Neural progenitor cell (in vitro differentiated cells): ENCODE measurements at regions not wholly inside any gene's neighbourhood (a gene's known extent, or its start where the extent isn't known, plus 50 kb on each side); places are given as distances from the start of the nearest gene placed in this dataset.

Experiments used
- DNase-seq: peaks from one replicate; pipeline ENCODE4 v3.0.0-alpha.2; 2016; ENCODE audit warnings: low spot score
- H2AFZ ChIP-seq: fragments of 200-600 bp; sonication (generic); replicated peaks from 2 replicates; pipeline ENCODE4 v1.6.1; 2016; ENCODE audit warnings: antibody characterized with exemption
- H3F3A ChIP-seq: fragments of 200-600 bp; sonication (generic); 2 replicates; pipeline ENCODE4 v1.6.1; 2016; ENCODE audit warnings: antibody characterized with exemption, low read depth
- H3K27ac ChIP-seq: fragments of 200-600 bp; sonication (generic); 2 replicates; pipeline ENCODE4 v1.5.1; 2016; ENCODE audit warnings: mild to moderate bottlenecking
- H3K27me3 ChIP-seq: fragments of 200-600 bp; sonication (generic); 2 replicates; pipeline ENCODE4 v1.6.1; 2016; ENCODE audit warnings: mild to moderate bottlenecking, moderate library complexity
- H3K36me3 ChIP-seq: fragments of 200-600 bp; sonication (generic); 2 replicates; pipeline ENCODE4 v1.5.1; 2016
- H3K4me1 ChIP-seq: fragments of 200-600 bp; sonication (generic); 2 replicates; pipeline ENCODE4 v1.6.1; 2016; ENCODE audit warnings: mixed run types
- H3K4me2 ChIP-seq: fragments of 200-600 bp; sonication (generic); 2 replicates; pipeline ENCODE4 v1.6.1; 2016
- H3K4me3 ChIP-seq: fragments of 200-600 bp; sonication (generic); 2 replicates; pipeline ENCODE4 v1.5.1; 2016
- H3K79me2 ChIP-seq: fragments of 200-600 bp; sonication (generic); 2 replicates; pipeline ENCODE4 v1.6.1; 2016; ENCODE audit warnings: low read depth
- H3K9ac ChIP-seq: fragments of 200-600 bp; sonication (generic); 2 replicates; pipeline ENCODE4 v1.6.1; 2016
- H3K9me3 ChIP-seq: fragments of 200-600 bp; sonication (generic); 2 replicates; pipeline ENCODE4 v1.5.1; 2016; ENCODE audit warnings: low read depth
- H4K20me1 ChIP-seq: fragments of 200-600 bp; sonication (generic); 2 replicates; pipeline ENCODE4 v1.6.1; 2016; ENCODE audit warnings: low read depth
- H3K27ac Mint-ChIP-seq: 3 replicates; pipeline ENCODE4 v1.8.0; 2021; ENCODE audit warnings: mixed read lengths
- H3K27me3 Mint-ChIP-seq: 2 replicates; pipeline ENCODE4 v1.8.0; 2022; ENCODE audit warnings: low read depth, mild to moderate bottlenecking, inconsistent platforms, moderate library complexity, mixed read lengths; ENCODE audit not compliant: insufficient read depth
- H3K36me3 Mint-ChIP-seq: 3 replicates; pipeline ENCODE4 v1.8.0; 2021; ENCODE audit warnings: mixed read lengths
- H3K4me1 Mint-ChIP-seq: 3 replicates; pipeline ENCODE4 v1.8.0; 2021; ENCODE audit warnings: mixed read lengths
- H3K4me3 Mint-ChIP-seq: 3 replicates; pipeline ENCODE4 v1.8.0; 2021; ENCODE audit warnings: mild to moderate bottlenecking, moderate library complexity, mixed read lengths
- H3K9me3 Mint-ChIP-seq: 3 replicates; pipeline ENCODE4 v1.8.0; 2020; ENCODE audit warnings: mixed read lengths
- EZH2 ChIP-seq: fragments of 200-600 bp; sonication (generic); IDR thresholded peaks from 2 replicates; pipeline ENCODE4 v1.6.1; 2017; ENCODE audit warnings: antibody characterized with exemption, mild to moderate bottlenecking, moderate library complexity
- EZH2phosphoT487 ChIP-seq: fragments of 200-600 bp; sonication (generic); IDR thresholded peaks from 2 replicates; pipeline ENCODE4 v1.6.1; 2017; ENCODE audit warnings: antibody characterized with exemption
- TF ChIP-seq, protein P1 (sequence below): fragments of 200-600 bp; sonication (generic); IDR thresholded peaks from 2 replicates; pipeline ENCODE4 v1.5.1; 2017; ENCODE audit warnings: antibody characterized with exemption, mild to moderate bottlenecking

- H3F3A ChIP-seq = peaks cover 28% of the 10 kb centered on the region
- Mint-ChIP-seq H3K9me3 (no peaks in the 10 kb centered on the region), H3K27ac (no peak overlapping the region), H3K4me1 (peaks cover 45% of the 10 kb centered on the region), H3K27me3 (peaks cover 9% of the 10 kb centered on the region), H3K36me3 (no peaks in the 10 kb centered on the region), H3K4me3 (no peak overlapping the region)
- no peaks in the 10 kb centered on the region for H3K27me3 ChIP-seq
- DNase-seq = no peak
- no peak overlapping the region for H3K27ac ChIP-seq
- TF ChIP-seq EZH2phosphoT487 (no peak), EZH2 (no peak)
- TF ChIP-seq, protein P1, sequence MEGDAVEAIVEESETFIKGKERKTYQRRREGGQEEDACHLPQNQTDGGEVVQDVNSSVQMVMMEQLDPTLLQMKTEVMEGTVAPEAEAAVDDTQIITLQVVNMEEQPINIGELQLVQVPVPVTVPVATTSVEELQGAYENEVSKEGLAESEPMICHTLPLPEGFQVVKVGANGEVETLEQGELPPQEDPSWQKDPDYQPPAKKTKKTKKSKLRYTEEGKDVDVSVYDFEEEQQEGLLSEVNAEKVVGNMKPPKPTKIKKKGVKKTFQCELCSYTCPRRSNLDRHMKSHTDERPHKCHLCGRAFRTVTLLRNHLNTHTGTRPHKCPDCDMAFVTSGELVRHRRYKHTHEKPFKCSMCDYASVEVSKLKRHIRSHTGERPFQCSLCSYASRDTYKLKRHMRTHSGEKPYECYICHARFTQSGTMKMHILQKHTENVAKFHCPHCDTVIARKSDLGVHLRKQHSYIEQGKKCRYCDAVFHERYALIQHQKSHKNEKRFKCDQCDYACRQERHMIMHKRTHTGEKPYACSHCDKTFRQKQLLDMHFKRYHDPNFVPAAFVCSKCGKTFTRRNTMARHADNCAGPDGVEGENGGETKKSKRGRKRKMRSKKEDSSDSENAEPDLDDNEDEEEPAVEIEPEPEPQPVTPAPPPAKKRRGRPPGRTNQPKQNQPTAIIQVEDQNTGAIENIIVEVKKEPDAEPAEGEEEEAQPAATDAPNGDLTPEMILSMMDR = no peak
- peaks cover 47% of the 10 kb centered on the region for H3K4me1 ChIP-seq
- H2AFZ ChIP-seq = no peak overlapping the region
- H3K4me3 ChIP-seq = no peak overlapping the region
- H3K36me3 ChIP-seq = no peaks in the 10 kb centered on the region
- no peaks in the 10 kb centered on the region for H3K9me3 ChIP-seq
- H4K20me1 ChIP-seq = no peaks in the 10 kb centered on the region
- H3K9ac ChIP-seq = no peak overlapping the region
- no peak overlapping the region for H3K4me2 ChIP-seq
- no peaks in the 10 kb centered on the region for H3K79me2 ChIP-seq
Observed at GRCh38 chr16:5509794-5510193, 412.2 kb upstream of the EEF2KMT start.

DNA sequence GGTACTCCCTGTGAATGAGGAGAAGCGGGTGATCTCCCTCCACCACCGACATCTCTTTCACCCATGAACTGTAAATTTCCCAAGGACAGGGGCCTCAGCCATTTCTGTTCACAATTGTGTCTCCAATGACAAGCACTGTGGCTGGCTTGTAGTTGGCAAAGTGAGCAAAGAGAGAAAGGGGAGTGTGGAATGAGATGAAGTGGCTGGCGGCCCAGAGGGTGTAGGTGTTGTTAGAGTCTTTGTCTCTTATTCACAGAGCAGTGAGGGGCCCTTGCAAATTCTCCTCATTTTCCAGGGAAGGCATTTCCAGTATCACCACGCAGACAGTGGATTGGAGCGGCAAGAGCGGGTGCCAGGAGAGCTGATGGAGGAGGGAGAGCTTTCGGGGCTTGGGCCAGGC is 411.7 kb upstream of the EEF2KMT start:
- no peaks in the 10 kb centered on the region for H4K20me1 ChIP-seq
- no peaks in the 10 kb centered on the region for H3K79me2 ChIP-seq
- no peak for TF ChIP-seq EZH2
- TF ChIP-seq EZH2phosphoT487 = no peak
- TF ChIP-seq, protein P1 = no peak
- H3K27me3 ChIP-seq = no peaks in the 10 kb centered on the region
- H3F3A ChIP-seq = peaks cover 28% of the 10 kb centered on the region
- Mint-ChIP-seq H3K36me3 (no peaks in the 10 kb centered on the region), H3K27me3 (peaks cover 9% of the 10 kb centered on the region), H3K4me1 (peaks cover 50% of the 10 kb centered on the region), H3K9me3 (no peaks in the 10 kb centered on the region), H3K4me3 (no peak overlapping the region), H3K27ac (no peak overlapping the region)
- peaks cover 47% of the 10 kb centered on the region for H3K4me1 ChIP-seq
- no peaks in the 10 kb centered on the region for H3K36me3 ChIP-seq
- H3K27ac ChIP-seq = no peak overlapping the region
- no peaks in the 10 kb centered on the region for H3K9me3 ChIP-seq
- DNase-seq = no peak
- no peak overlapping the region for H2AFZ ChIP-seq
- no peak overlapping the region for H3K4me3 ChIP-seq
- H3K4me2 ChIP-seq = no peak overlapping the region
- H3K9ac ChIP-seq = no peak overlapping the region

DNA sequence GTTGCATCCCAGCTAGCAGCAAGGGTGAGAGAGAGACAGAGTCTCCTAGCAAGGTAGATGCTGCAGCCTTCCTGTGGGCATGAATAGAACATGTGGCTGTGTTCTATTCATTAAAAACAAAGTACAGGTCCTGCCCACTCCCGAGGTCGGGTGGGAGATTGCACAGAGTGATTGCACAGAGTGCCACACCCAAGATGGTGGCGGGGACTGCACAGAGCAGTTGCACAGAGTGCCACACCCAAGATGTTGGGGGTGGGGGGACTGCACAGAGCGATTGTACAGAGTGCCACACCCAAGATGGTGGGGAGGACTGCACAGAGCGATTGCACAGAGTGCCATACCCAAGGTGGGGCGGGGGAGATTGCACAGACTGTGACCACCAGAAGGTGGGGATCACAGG is 410.8 kb upstream of the EEF2KMT start:
- H3K27ac ChIP-seq = no peak overlapping the region
- Mint-ChIP-seq H3K36me3 (no peaks in the 10 kb centered on the region), H3K4me3 (no peak overlapping the region), H3K27ac (no peak overlapping the region), H3K9me3 (no peaks in the 10 kb centered on the region), H3K27me3 (peaks cover 13% of the 10 kb centered on the region), H3K4me1 (peaks cover 52% of the 10 kb centered on the region)
- no peaks in the 10 kb centered on the region for H4K20me1 ChIP-seq
- no peak overlapping the region for H3K4me2 ChIP-seq
- H3K4me3 ChIP-seq = no peak overlapping the region
- H3K4me1 ChIP-seq = peaks cover 47% of the 10 kb centered on the region
- H3K79me2 ChIP-seq = no peaks in the 10 kb centered on the region
- no peak for TF ChIP-seq EZH2phosphoT487
- TF ChIP-seq, protein P1 = no peak
- no peak for TF ChIP-seq EZH2
- no peaks in the 10 kb centered on the region for H3K27me3 ChIP-seq
- H3K9ac ChIP-seq = no peak overlapping the region
- no peak overlapping the region for H2AFZ ChIP-seq
- peaks cover 28% of the 10 kb centered on the region for H3F3A ChIP-seq
- DNase-seq = no peak
- no peaks in the 10 kb centered on the region for H3K9me3 ChIP-seq
- H3K36me3 ChIP-seq = no peaks in the 10 kb centered on the region

GRCh38 chr16:5506021-5506420 is 408.4 kb upstream of the EEF2KMT start:
- Mint-ChIP-seq H3K4me1 (peaks cover 35% of the 10 kb centered on the region), H3K9me3 (no peaks in the 10 kb centered on the region), H3K27me3 (peaks cover 13% of the 10 kb centered on the region), H3K4me3 (no peak overlapping the region), H3K36me3 (no peaks in the 10 kb centered on the region), H3K27ac (no peak overlapping the region)
- no peaks in the 10 kb centered on the region for H3K36me3 ChIP-seq
- no peak for DNase-seq
- H3K79me2 ChIP-seq = no peaks in the 10 kb centered on the region
- TF ChIP-seq EZH2 (no peak), EZH2phosphoT487 (no peak)
- TF ChIP-seq, protein P1 = no peak
- H3K9ac ChIP-seq = no peak overlapping the region
- H3K27ac ChIP-seq = no peak overlapping the region
- no peaks in the 10 kb centered on the region for H3K27me3 ChIP-seq
- H3K9me3 ChIP-seq = no peaks in the 10 kb centered on the region
- peaks cover 10% of the 10 kb centered on the region for H3F3A ChIP-seq
- H2AFZ ChIP-seq = no peak overlapping the region
- no peak overlapping the region for H3K4me2 ChIP-seq
- H3K4me3 ChIP-seq = no peak overlapping the region
- peaks cover 28% of the 10 kb centered on the region for H3K4me1 ChIP-seq
- no peaks in the 10 kb centered on the region for H4K20me1 ChIP-seq
